A673 (cell line): ENCODE measurements at regions not wholly inside any gene's neighbourhood (a gene's known extent, or its start where the extent isn't known, plus 50 kb on each side); places are given as distances from the start of the nearest gene placed in this dataset.

Experiments used
- CTCF ChIP-seq: fragments of 300-800, 200-600 bp; sonication (generic); conservative IDR thresholded peaks from 2 replicates; pipeline ENCODE4 v1.5.1; 2017; ENCODE audit warnings: low read depth, mild to moderate bottlenecking, antibody characterized with exemption, low read length, moderate library complexity, mixed read lengths
- EZH2 ChIP-seq: fragments of 200-600 bp; sonication (generic); IDR thresholded peaks from 2 replicates; pipeline ENCODE4 v1.6.1; 2017; ENCODE audit warnings: borderline replicate concordance, low read depth, mild to moderate bottlenecking, mixed read lengths, antibody characterized with exemption, low read length; ENCODE audit not compliant: poor library complexity, severe bottlenecking

GRCh38 chr22:22388090-22388489 lies 120.5 kb downstream of the ZNF280B start:
- TF ChIP-seq CTCF (no peak), EZH2 (no peak)
